ENCODE measurements at regions not wholly inside any gene's neighbourhood (a gene's known extent, or its start where the extent isn't known, plus 50 kb on each side); places are given as distances from the start of the nearest gene placed in this dataset.

- TF ChIP-seq TCF4 (CRISPR knock-in tag; IDR thresholded peaks at IDR 0.05; ENCODE audit: borderline replicate concordance) (no peak), ARNTL (CRISPR knock-in tag; IDR thresholded peaks at IDR 0.05; ENCODE audit: borderline replicate concordance, low read depth) (no peak)
These were observed 225.2 kb downstream of the BUD13 start for GRCh38 chr11:116547571-116547970.
